CD4-positive, alpha-beta T cell treated with Interleukin-21 for 1 hour (primary cell): ENCODE measurements at regions not wholly inside any gene's neighbourhood (a gene's known extent, or its start where the extent isn't known, plus 50 kb on each side); places are given as distances from the start of the nearest gene placed in this dataset.

Source experiments
- DNase-seq: peaks from one replicate; pipeline ENCODE4 v3.0.0-alpha.2; 2020

- no peak for DNase-seq
These were observed 721.0 kb downstream of the BCL11B start for GRCh38 chr14:98551028-98551427.

GRCh38 chr14:98555440-98555839 lies 716.6 kb downstream of the BCL11B start:
- no peak for DNase-seq

GRCh38 chr14:98564006-98564405 lies 708.0 kb downstream of the BCL11B start:
- DNase-seq: no peak

- no peak for DNase-seq
These were observed 707.5 kb downstream of the BCL11B start for GRCh38 chr14:98564541-98564940.

GRCh38 chr14:98571104-98571503 lies 700.9 kb downstream of the BCL11B start:
- DNase-seq: no peak

- no peak for DNase-seq
These were observed 698.9 kb downstream of the BCL11B start for GRCh38 chr14:98573082-98573481.

- no peak for DNase-seq
These were observed 695.5 kb downstream of the BCL11B start for GRCh38 chr14:98576463-98576862.

- no peak for DNase-seq
These were observed 693.8 kb downstream of the BCL11B start for GRCh38 chr14:98578204-98578603.

GRCh38 chr14:98579140-98579539 lies 692.9 kb downstream of the BCL11B start:
- no peak for DNase-seq

- DNase-seq: peak; percentile 19
These were observed 691.8 kb downstream of the BCL11B start for GRCh38 chr14:98580131-98580678.

GRCh38 chr14:98582276-98582675 lies 689.7 kb downstream of the BCL11B start:
- DNase-seq: no peak

- DNase-seq: no peak
These were observed 680.8 kb downstream of the BCL11B start for GRCh38 chr14:98591161-98591560.

- DNase-seq: no peak
These were observed 679.3 kb downstream of the BCL11B start for GRCh38 chr14:98592611-98593170.

- no peak for DNase-seq
These were observed 678.6 kb downstream of the BCL11B start for GRCh38 chr14:98593361-98593761.

- no peak for DNase-seq
These were observed 677.8 kb downstream of the BCL11B start for GRCh38 chr14:98594156-98594555.

GRCh38 chr14:98598576-98598975 lies 673.4 kb downstream of the BCL11B start:
- no peak for DNase-seq

- no peak for DNase-seq
These were observed 672.9 kb downstream of the BCL11B start for GRCh38 chr14:98599082-98599481.

GRCh38 chr14:98602983-98603382 lies 669.0 kb downstream of the BCL11B start:
- no peak for DNase-seq

GRCh38 chr14:98605043-98605442 lies 667.0 kb downstream of the BCL11B start:
- no peak for DNase-seq

GRCh38 chr14:98606041-98606640 lies 665.9 kb downstream of the BCL11B start:
- no peak for DNase-seq

- DNase-seq: no peak
These were observed 665.2 kb downstream of the BCL11B start for GRCh38 chr14:98606816-98607215.

GRCh38 chr14:98607341-98607910 lies 664.6 kb downstream of the BCL11B start:
- no peak for DNase-seq

- no peak for DNase-seq
These were observed 663.6 kb downstream of the BCL11B start for GRCh38 chr14:98608071-98609060.
